ENCODE measurements at regions not wholly inside any gene's neighbourhood (a gene's known extent, or its start where the extent isn't known, plus 50 kb on each side); places are given as distances from the start of the nearest gene placed in this dataset.

- Histone ChIP-seq H3K27ac (no peak overlapping the region), H3K9me3 (ENCODE audit: low read depth) (no peaks in the 10 kb centered on the region), H3K4me1 (ENCODE audit: insufficient read depth) (no peaks in the 10 kb centered on the region), H3K9me2 (replicated peaks; ENCODE audit: insufficient read depth) (no peaks in the 10 kb centered on the region), H4K20me1 (ENCODE audit: insufficient read depth, poor library complexity, severe bottlenecking) (no peaks in the 10 kb centered on the region), H3K27me3 (no peaks in the 10 kb centered on the region), H2AFZ (no peak overlapping the region), H3K4me3 (no peak overlapping the region), H3K4me2 (no peak overlapping the region), H3K79me2 (no peaks in the 10 kb centered on the region), H3K36me3 (replicated peaks; ENCODE audit: insufficient read depth, low read depth) (no peaks in the 10 kb centered on the region)
- TF ChIP-seq EZH2phosphoT487 (IDR thresholded peaks at IDR 0.05; ENCODE audit: low read depth, severe bottlenecking, unreplicated experiment) (no peak), CTCF (IDR thresholded peaks at IDR 0.05; ENCODE audit: poor library complexity) (no peak), EZH2 (IDR thresholded peaks at IDR 0.05; ENCODE audit: borderline replicate concordance) (no peak)
- no peak for DNase-seq (ENCODE audit: low spot score)
These were observed 192.6 kb downstream of the ERMARD start for GRCh38 chr6:169944061-169944337.

- 72% methylated on average over 7 of the region's 7 CpGs for WGBS (ENCODE audit: low lambda C conversion rate, missing lambda C conversion rate)
- H3K9me2 ChIP-seq (replicated peaks; ENCODE audit: insufficient read depth), result no peaks in the 10 kb centered on the region
These were observed 192.0 kb downstream of the ERMARD start for GRCh38 chr6:169943241-169944060.

DNA sequence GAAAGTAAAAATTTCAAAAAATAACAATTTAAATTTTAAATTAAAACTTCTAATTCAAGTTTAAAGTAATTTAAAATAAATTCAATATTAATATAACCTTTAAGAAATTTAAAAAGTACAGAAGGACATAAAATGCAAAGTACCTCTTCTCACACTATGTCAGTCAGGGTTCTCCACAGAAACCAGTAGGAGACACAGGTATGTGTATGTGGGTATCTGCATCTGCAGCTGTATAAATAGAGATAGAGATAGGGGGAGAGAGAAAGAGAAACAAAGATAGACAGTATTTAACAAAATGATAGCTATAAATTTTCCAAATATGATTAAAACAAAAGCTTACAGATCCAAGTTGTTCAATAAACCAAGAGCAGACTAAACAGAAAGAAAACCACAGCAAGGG is 190.8 kb downstream of the ERMARD start:
- Histone ChIP-seq H3K4me3 (no peak overlapping the region), H3K79me2 (no peaks in the 10 kb centered on the region), H4K20me1 (ENCODE audit: insufficient read depth, poor library complexity, severe bottlenecking) (no peaks in the 10 kb centered on the region), H2AFZ (no peak overlapping the region), H3K36me3 (replicated peaks; ENCODE audit: insufficient read depth, low read depth) (no peaks in the 10 kb centered on the region), H3K4me2 (no peak overlapping the region), H3K4me1 (ENCODE audit: insufficient read depth) (no peaks in the 10 kb centered on the region), H3K9me2 (replicated peaks; ENCODE audit: insufficient read depth) (no peaks in the 10 kb centered on the region), H3K27ac (no peak overlapping the region), H3K27me3 (no peaks in the 10 kb centered on the region), H3K9me3 (ENCODE audit: low read depth) (no peaks in the 10 kb centered on the region)
- TF ChIP-seq EZH2 (IDR thresholded peaks at IDR 0.05; ENCODE audit: borderline replicate concordance) (no peak), CTCF (IDR thresholded peaks at IDR 0.05; ENCODE audit: poor library complexity) (no peak), EZH2phosphoT487 (IDR thresholded peaks at IDR 0.05; ENCODE audit: low read depth, severe bottlenecking, unreplicated experiment) (no peak)
- no peak for DNase-seq (ENCODE audit: low spot score)

More at GRCh38 chr6:169943241-169944060, 192.0 kb downstream of the ERMARD start:
- H3K4me1 ChIP-seq (ENCODE audit: insufficient read depth), result no peaks in the 10 kb centered on the region
- no peaks in the 10 kb centered on the region for H3K36me3 ChIP-seq (replicated peaks; ENCODE audit: insufficient read depth, low read depth)
- no peak overlapping the region for H3K4me2 ChIP-seq
- H4K20me1 ChIP-seq (ENCODE audit: insufficient read depth, poor library complexity, severe bottlenecking), result no peaks in the 10 kb centered on the region
- H3K79me2 ChIP-seq, result no peaks in the 10 kb centered on the region
- no peak overlapping the region for H3K27ac ChIP-seq
- H3K9me3 ChIP-seq (ENCODE audit: low read depth), result no peaks in the 10 kb centered on the region
- H2AFZ ChIP-seq, result no peak overlapping the region
- TF ChIP-seq EZH2 (IDR thresholded peaks at IDR 0.05; ENCODE audit: borderline replicate concordance) (no peak), CTCF (IDR thresholded peaks at IDR 0.05; ENCODE audit: poor library complexity) (no peak), EZH2phosphoT487 (IDR thresholded peaks at IDR 0.05; ENCODE audit: low read depth, severe bottlenecking, unreplicated experiment) (no peak)
- no peak overlapping the region for H3K4me3 ChIP-seq
- no peak for DNase-seq (ENCODE audit: low spot score)
- H3K27me3 ChIP-seq, result no peaks in the 10 kb centered on the region
